GM19193 (cell line): ENCODE measurements at regions not wholly inside any gene's neighbourhood (a gene's known extent, or its start where the extent isn't known, plus 50 kb on each side); places are given as distances from the start of the nearest gene placed in this dataset.

Experiments used
- POLR2A ChIP-seq: IDR thresholded peaks from 4 replicates; pipeline ENCODE4 v1.6.1; 2011; ENCODE audit not compliant: insufficient read depth, insufficient read length; ENCODE audit errors: extremely low read depth

GRCh38 chr15:69556344-69556743, 103.7 kb downstream of the RPLP1 start:
- TF ChIP-seq POLR2A = no peak

- TF ChIP-seq POLR2A = no peak
Measured at GRCh38 chr15:69557020-69557706, 104.5 kb downstream of the RPLP1 start.

GRCh38 chr15:69557707-69558409, 105.2 kb downstream of the RPLP1 start:
- no peak for TF ChIP-seq POLR2A

GRCh38 chr15:69559440-69560190, 107.0 kb downstream of the RPLP1 start:
- no peak for TF ChIP-seq POLR2A

- no peak for TF ChIP-seq POLR2A
Measured at GRCh38 chr15:69561071-69561784, 108.6 kb downstream of the RPLP1 start.

- TF ChIP-seq POLR2A = no peak
Measured at GRCh38 chr15:69562116-69562515, 109.5 kb downstream of the RPLP1 start.

GRCh38 chr15:69562564-69562963, 109.9 kb downstream of the RPLP1 start:
- no peak for TF ChIP-seq POLR2A

GRCh38 chr15:69565066-69565655, 112.5 kb downstream of the RPLP1 start:
- no peak for TF ChIP-seq POLR2A

- TF ChIP-seq POLR2A = no peak
Measured at GRCh38 chr15:69568173-69569009, 115.8 kb downstream of the RPLP1 start.

- TF ChIP-seq POLR2A = no peak
Measured at GRCh38 chr15:69570454-69570853, 117.8 kb downstream of the RPLP1 start.

GRCh38 chr15:69570997-69571396, 118.4 kb downstream of the RPLP1 start:
- TF ChIP-seq POLR2A = no peak

- no peak for TF ChIP-seq POLR2A
Measured at GRCh38 chr15:69573815-69574475, 121.3 kb downstream of the RPLP1 start.

- TF ChIP-seq POLR2A = no peak
Measured at GRCh38 chr15:69574506-69574905, 121.9 kb downstream of the RPLP1 start.
